ENCODE measurements at regions not wholly inside any gene's neighbourhood (a gene's known extent, or its start where the extent isn't known, plus 50 kb on each side); places are given as distances from the start of the nearest gene placed in this dataset.

DNA sequence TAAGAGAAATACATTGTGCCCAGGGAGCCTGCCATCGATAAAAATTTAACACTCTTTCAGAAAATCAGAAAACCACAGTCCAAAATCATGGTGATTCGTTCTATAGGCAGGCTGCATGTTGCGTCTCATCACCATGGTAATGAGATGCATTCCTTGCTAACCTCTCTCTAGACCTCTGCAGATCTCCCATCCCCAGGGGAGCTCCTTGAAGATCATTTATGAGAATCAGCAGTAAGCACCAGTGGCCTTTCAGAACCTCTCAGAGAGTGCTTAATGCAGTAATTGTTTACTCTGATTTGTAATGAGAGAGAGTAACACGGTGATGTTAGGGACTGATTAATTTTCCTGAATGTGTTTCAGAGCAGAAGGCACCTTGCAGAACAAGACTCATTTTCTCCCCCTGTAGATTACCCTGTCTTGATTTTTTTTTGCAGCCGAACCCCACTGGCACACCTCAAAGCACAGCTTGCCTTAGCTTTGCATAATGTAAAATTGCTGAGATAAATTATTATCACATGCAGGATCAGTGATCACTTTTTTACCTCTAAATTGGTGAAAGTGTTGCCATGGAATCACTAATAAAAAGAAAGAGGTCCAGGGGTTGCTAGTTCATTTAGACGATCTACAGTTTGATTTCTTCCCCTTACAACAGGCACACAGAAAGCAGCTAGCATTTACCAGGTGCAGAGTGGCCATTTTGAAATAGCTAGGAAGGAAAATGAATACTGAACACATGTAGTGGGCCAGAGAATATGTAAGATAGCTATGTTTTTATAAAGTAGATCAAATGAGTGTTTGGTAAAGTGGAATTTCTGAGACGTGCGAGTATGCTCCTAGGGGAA, 98.9 kb upstream of the CHL1 start:
- Histone ChIP-seq H3K4me1 (ENCODE audit: low read length) (no peaks in the 10 kb centered on the region), H3K4me2 (ENCODE audit: low read length) (no peak overlapping the region), H3K27ac (ENCODE audit: low read length) (no peak overlapping the region), H3K36me3 (replicated peaks; ENCODE audit: low read depth, low read length) (no peaks in the 10 kb centered on the region), H3K27me3 (ENCODE audit: low read depth, low read length) (no peaks in the 10 kb centered on the region), H3K4me3 (ENCODE audit: low read length) (no peak overlapping the region), H4K20me1 (ENCODE audit: insufficient read depth, low read length) (no peaks in the 10 kb centered on the region), H3K9ac (ENCODE audit: low read length) (no peak overlapping the region), H3K9me3 (ENCODE audit: insufficient read depth, low read length) (no peaks in the 10 kb centered on the region), H2AFZ (ENCODE audit: low read depth, low read length) (no peak overlapping the region), H3K79me2 (ENCODE audit: low read length) (no peaks in the 10 kb centered on the region)
- no peak for TF ChIP-seq EZH2phosphoT487 (IDR thresholded peaks at IDR 0.05; ENCODE audit: low read depth)
- no peak for TF ChIP-seq CTCF (IDR thresholded peaks at IDR 0.05; ENCODE audit: low read depth, low read length)

GRCh38 chr3:98259-98654, 98.3 kb upstream of the CHL1 start:
- no peaks in the 10 kb centered on the region for H3K4me1 ChIP-seq (ENCODE audit: low read length)
- TF ChIP-seq EZH2phosphoT487 (IDR thresholded peaks at IDR 0.05; ENCODE audit: low read depth) (no peak), CTCF (IDR thresholded peaks at IDR 0.05; ENCODE audit: low read depth, low read length) (no peak)
- no peaks in the 10 kb centered on the region for H3K27me3 ChIP-seq (ENCODE audit: low read depth, low read length)
- no peak overlapping the region for H3K27ac ChIP-seq (ENCODE audit: low read length)
- H3K9me3 ChIP-seq (ENCODE audit: insufficient read depth, low read length), result no peaks in the 10 kb centered on the region
- H2AFZ ChIP-seq (ENCODE audit: low read depth, low read length), result no peak overlapping the region
- no peaks in the 10 kb centered on the region for H3K79me2 ChIP-seq (ENCODE audit: low read length)
- H3K4me3 ChIP-seq (ENCODE audit: low read length), result no peak overlapping the region
- H3K4me2 ChIP-seq (ENCODE audit: low read length), result no peak overlapping the region
- no peaks in the 10 kb centered on the region for H4K20me1 ChIP-seq (ENCODE audit: insufficient read depth, low read length)
- no peak overlapping the region for H3K9ac ChIP-seq (ENCODE audit: low read length)
- no peaks in the 10 kb centered on the region for H3K36me3 ChIP-seq (replicated peaks; ENCODE audit: low read depth, low read length)

DNA sequence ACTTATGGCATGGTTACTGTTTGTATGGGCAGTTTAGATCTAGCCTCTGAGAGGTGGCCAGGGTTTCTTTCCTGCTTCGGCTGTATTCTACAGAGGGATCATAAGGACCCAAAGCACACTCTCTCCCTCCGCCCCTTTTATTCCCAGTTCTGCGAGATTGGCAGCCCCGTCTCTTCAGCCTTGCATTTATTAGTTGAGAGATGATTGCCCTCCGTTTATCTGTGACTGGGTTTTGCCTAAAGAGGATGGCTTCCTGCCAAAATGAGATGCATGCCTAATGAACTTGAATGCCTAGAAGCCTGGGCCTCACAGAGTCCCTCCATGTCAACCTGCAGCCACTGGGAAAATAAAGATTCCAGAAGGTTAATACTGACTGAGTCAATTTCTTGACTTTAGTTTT, 97.1 kb upstream of the CHL1 start:
- Histone ChIP-seq H4K20me1 (ENCODE audit: insufficient read depth, low read length) (no peaks in the 10 kb centered on the region), H3K9me3 (ENCODE audit: insufficient read depth, low read length) (no peaks in the 10 kb centered on the region), H3K79me2 (ENCODE audit: low read length) (no peaks in the 10 kb centered on the region), H3K4me2 (ENCODE audit: low read length) (no peak overlapping the region), H2AFZ (ENCODE audit: low read depth, low read length) (no peak overlapping the region), H3K4me1 (ENCODE audit: low read length) (no peaks in the 10 kb centered on the region), H3K4me3 (ENCODE audit: low read length) (no peak overlapping the region), H3K36me3 (replicated peaks; ENCODE audit: low read depth, low read length) (no peaks in the 10 kb centered on the region), H3K27ac (ENCODE audit: low read length) (no peak overlapping the region), H3K27me3 (ENCODE audit: low read depth, low read length) (no peaks in the 10 kb centered on the region), H3K9ac (ENCODE audit: low read length) (no peak overlapping the region)
- TF ChIP-seq CTCF (IDR thresholded peaks at IDR 0.05; ENCODE audit: low read depth, low read length) (no peak), EZH2phosphoT487 (IDR thresholded peaks at IDR 0.05; ENCODE audit: low read depth) (no peak)

- Histone ChIP-seq H3K4me1 (ENCODE audit: low read length) (no peaks in the 10 kb centered on the region), H3K27ac (ENCODE audit: low read length) (no peak overlapping the region), H3K9ac (ENCODE audit: low read length) (no peak overlapping the region), H3K9me3 (ENCODE audit: insufficient read depth, low read length) (no peaks in the 10 kb centered on the region), H4K20me1 (ENCODE audit: insufficient read depth, low read length) (no peaks in the 10 kb centered on the region), H3K4me3 (ENCODE audit: low read length) (no peak overlapping the region), H2AFZ (ENCODE audit: low read depth, low read length) (no peak overlapping the region), H3K27me3 (ENCODE audit: low read depth, low read length) (no peaks in the 10 kb centered on the region), H3K79me2 (ENCODE audit: low read length) (no peaks in the 10 kb centered on the region), H3K36me3 (replicated peaks; ENCODE audit: low read depth, low read length) (no peaks in the 10 kb centered on the region), H3K4me2 (ENCODE audit: low read length) (no peak overlapping the region)
- TF ChIP-seq EZH2phosphoT487 (IDR thresholded peaks at IDR 0.05; ENCODE audit: low read depth) (no peak), CTCF (IDR thresholded peaks at IDR 0.05; ENCODE audit: low read depth, low read length) (no peak)
Observed at GRCh38 chr3:102484-102883, 94.1 kb upstream of the CHL1 start.

Data from OCI-LY3 (cell line).